Fibroblast of villous mesenchyme (primary cell): ENCODE measurements at regions not wholly inside any gene's neighbourhood (a gene's known extent, or its start where the extent isn't known, plus 50 kb on each side); places are given as distances from the start of the nearest gene placed in this dataset.
"Not testable (repeated sequence)": the region's sequence is repeated elsewhere in the genome, so short reads cannot be mapped to it uniquely, and the experiment has no call there.

Experiments
- DNase-seq: peaks from one replicate; pipeline ENCODE4 v3.0.0-alpha.2; 2010; ENCODE audit warnings: low read depth
- H3K4me3 ChIP-seq: 2 replicates; pipeline ENCODE4 v1.5.1; 2011; ENCODE audit warnings: low read depth, mild to moderate bottlenecking, low read length
- CTCF ChIP-seq: IDR thresholded peaks from 2 replicates; pipeline ENCODE4 v1.5.1; 2012; ENCODE audit warnings: low read depth, mild to moderate bottlenecking, low read length; ENCODE audit not compliant: insufficient read depth

- no peak overlapping the region for H3K4me3 ChIP-seq
- no peak for TF ChIP-seq CTCF
- peak; percentile 14 for DNase-seq
Observed at GRCh38 chr9:18314316-18314715, 159.6 kb upstream of the ADAMTSL1 start.

- no peak for TF ChIP-seq CTCF
- no peak overlapping the region for H3K4me3 ChIP-seq
- no peak for DNase-seq
Observed at GRCh38 chr9:18317896-18318295, 156.1 kb upstream of the ADAMTSL1 start.

- H3K4me3 ChIP-seq = no peak overlapping the region
- DNase-seq = no peak
- no peak for TF ChIP-seq CTCF
Observed at GRCh38 chr9:18319918-18320445, 154.0 kb upstream of the ADAMTSL1 start.

DNA sequence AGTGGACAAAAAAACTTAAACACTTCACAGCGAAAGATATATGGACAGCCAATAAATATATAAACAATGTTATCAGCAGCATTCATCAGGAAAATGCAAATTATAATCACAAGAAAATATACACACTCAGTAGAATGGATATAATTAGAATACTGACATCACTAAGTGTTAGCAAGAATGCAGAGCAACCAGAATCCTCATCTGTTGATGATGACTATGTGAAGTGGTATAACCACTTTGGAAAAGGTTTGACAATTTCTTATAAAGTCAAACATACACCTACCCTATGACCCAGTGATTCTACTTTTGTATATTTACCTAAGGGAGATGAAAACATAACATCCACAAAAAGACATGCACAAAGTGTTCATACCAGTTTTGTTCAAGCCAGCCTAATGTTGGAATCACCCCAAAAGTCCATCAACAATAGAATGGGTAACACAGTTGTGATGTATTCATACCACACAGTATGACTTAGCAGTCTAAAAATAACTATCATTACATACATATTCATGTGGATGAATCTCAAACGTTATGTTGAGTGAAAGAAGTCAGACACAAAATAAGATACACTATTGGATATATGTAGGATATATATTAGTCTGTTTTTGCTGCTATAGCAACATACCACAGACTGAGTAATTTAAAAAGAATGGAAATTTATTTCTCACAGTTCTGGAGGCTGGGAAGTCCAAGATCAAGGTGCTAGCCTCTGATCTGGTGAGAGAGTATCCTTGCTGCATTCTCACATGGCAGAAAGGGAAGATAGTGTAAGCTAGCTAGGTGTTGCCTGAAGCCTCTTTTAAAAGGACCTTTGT, 148.8 kb upstream of the ADAMTSL1 start:
- no peak overlapping the region for H3K4me3 ChIP-seq
- no peak for TF ChIP-seq CTCF
- DNase-seq = no peak

GRCh38 chr9:18325746-18326011, 148.3 kb upstream of the ADAMTSL1 start:
- not testable (repeated sequence) for DNase-seq, H3K4me3 ChIP-seq

GRCh38 chr9:18327121-18327520, 146.8 kb upstream of the ADAMTSL1 start:
- TF ChIP-seq CTCF = no peak
- no peak overlapping the region for H3K4me3 ChIP-seq
- no peak for DNase-seq

DNA sequence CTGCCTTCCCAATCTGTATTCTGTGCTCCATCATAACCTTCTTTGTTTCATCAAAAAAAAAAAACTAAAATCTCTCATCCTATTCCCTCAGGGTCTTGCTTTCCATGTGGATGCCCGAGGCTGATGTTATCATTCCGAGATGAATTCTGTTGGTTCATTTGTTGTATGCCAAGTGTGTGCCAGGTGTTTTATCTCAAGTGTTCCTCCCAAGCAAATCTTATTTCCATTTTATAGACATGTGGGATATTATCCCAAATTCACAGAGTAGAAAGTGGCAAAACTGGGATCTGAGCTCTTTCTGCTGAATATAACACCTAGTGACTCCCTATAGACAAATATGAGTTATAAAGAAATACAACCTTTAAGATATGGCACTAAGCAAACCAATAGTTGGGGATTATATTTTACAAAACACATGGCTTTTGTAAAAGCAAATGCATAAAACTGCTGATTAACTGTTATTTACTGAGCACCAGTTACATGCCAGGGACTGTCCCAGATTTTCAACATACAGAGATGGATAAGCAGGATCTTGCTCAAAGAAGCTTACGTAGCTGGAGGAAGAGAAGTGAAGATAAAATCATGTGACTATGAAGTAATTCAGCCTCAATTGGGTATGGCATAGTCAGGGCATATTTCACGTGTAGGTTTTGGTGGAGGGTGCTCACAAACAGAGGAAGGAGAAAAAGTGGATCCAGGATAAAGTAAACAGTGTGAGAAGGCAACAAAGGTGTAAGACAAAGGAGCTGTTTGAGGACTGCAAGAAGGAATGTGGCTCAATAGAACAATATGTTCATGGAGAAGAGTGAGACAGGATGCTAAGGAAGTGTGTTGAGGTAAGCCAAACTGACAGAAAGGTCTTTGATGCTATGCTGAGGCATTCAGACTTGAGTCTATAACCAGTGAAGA, 143.3 kb upstream of the ADAMTSL1 start:
- DNase-seq = no peak
- TF ChIP-seq CTCF = no peak
- no peak overlapping the region for H3K4me3 ChIP-seq
